ENCODE measurements at regions not wholly inside any gene's neighbourhood (a gene's known extent, or its start where the extent isn't known, plus 50 kb on each side); places are given as distances from the start of the nearest gene placed in this dataset.

DNA sequence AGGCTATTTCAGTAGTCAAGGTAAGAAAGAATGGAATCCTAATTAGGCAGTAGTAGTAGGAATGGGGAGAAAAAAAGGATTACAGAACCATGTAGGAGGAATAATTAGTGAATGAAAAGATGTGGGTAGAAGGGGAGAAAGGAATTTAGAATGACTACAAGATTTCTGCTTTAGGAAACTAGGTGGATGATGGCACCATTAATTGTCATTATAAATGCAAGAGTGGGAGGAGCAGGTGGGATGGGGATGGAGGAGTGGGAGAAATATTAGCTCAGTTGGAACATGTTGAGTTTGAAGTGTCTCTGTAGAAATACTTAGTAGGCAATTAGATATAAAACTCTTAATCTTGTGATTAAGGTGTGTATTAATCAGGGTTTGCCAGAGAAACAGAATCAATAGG lies 50.0 kb upstream of the C21orf91 start:
- DNase-seq, result no peak

All from COR-L47 (cell line).